ENCODE measurements at regions not wholly inside any gene's neighbourhood (a gene's known extent, or its start where the extent isn't known, plus 50 kb on each side); places are given as distances from the start of the nearest gene placed in this dataset.

- no peak for TF ChIP-seq CTCF (IDR thresholded peaks at IDR 0.05; ENCODE audit: insufficient read depth, low read length, poor library complexity, severe bottlenecking)
- no peak for TF ChIP-seq EZH2phosphoT487 (conservative IDR thresholded peaks at IDR 0.05; ENCODE audit: low read length)
These were observed 1690.0 kb upstream of the LRRTM3 start for GRCh38 chr10:65235846-65236245.
